NCI-H1092 (cell line): ENCODE measurements at regions not wholly inside any gene's neighbourhood (a gene's known extent, or its start where the extent isn't known, plus 50 kb on each side); places are given as distances from the start of the nearest gene placed in this dataset.
"Not testable (repeated sequence)": the region's sequence is repeated elsewhere in the genome, so short reads cannot be mapped to it uniquely, and the experiment has no call there.

Experiments
- DNase-seq: peaks from one replicate; lab custom pipeline; 2025; lab: John Stamatoyannopoulos, UW

DNA sequence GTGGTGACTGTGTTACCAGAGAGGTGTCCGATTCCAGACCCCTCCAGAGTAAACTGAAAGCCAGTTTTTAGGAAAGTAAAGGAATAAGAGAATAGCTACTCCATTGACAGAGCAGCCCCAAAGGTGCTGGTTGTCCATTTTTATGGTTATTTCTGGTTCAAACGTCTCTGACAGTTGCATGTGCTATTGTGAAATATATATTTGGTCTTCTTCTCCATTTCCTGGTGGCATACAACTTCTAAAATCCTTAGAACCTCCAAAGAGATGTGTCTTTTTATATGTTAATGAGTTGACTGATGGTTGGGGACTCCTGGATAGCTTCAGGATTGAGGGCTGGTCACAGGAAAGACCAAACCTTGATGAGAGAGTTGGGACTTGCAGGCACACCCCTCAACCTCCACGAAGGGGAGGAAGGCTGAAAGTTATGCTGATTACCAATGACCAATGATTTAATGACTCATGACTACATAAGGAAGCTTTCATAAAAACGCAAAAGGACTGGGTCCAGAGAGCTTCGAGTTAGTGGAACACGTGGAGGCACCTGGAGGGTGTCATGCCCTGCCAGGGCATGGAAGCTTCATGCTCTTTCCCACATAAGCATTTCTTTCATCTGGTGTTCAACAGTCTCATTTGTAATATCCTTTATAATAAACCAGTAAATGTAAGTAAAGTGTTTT lies 100.7 kb downstream of the SLC16A1 start:
- no peak for DNase-seq

DNA sequence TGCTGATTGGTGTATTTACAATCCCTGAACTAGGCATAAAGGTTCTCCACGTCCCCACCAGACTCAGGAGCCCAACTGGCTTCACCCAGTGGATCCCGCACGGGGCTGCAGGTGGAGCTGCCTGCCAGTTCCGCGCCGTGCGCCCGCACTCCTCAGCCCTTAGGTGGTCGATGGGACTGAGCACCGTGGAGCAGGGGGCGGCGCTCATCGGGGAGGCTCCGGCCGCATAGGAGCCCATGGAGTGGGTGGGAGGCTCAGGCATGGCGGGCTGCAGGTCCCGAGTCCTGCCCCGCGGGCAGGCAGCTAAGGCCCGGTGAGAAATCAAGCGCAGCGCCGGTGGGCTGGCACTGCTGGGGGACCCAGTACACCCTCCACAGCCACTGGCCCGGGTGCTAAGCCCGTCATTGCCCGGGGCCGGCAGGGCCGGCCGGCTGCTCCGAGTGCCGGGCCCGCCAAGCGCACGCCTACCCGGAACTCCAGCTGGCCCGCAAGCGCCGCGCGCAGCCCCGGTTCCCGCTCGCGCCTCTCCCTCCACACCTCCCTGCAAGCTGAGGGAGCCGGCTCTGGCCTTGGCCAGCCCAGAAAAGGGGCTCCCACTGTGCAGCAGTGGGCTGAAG lies 101.5 kb downstream of the SLC16A1 start:
- DNase-seq: not testable (repeated sequence)

DNA sequence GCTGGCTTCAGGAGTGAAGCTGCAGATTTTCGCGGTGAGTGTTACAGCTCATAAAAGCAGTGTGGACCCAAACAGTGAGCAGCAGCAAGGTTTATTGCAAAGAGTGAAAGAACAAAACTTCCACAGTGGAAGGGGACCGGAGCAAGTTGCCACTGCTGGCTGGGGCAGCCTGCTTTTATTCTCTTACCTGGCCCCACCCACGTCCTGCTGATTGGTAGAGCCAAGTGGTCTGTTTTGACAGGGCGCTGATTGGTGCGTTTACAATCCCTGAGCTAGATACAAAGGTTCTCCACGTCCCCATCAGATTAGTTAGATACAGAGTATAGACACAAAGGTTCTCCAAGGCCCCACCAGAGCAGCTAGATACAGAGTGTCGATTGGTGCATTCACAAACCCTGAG lies 102.1 kb downstream of the SLC16A1 start:
- DNase-seq: not testable (repeated sequence)

DNA sequence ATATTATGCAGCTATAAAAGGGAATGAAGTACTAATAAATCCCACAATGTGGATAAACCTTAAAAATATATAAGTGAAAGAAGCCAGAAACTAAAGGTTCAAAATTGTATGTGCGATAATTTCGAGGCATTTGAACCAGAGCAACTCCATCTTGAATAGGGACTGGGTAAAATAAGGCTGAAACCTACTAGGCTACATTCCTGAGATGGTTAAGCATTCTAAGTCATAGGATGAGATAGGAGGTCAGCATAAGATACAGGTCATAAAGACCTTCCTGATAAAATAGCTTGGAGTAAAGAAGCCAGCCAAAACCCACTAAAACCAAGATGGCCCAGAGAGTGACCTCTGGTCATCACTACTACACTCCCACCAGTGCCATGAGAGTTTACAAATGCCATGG lies 103.1 kb downstream of the SLC16A1 start:
- no peak for DNase-seq

DNA sequence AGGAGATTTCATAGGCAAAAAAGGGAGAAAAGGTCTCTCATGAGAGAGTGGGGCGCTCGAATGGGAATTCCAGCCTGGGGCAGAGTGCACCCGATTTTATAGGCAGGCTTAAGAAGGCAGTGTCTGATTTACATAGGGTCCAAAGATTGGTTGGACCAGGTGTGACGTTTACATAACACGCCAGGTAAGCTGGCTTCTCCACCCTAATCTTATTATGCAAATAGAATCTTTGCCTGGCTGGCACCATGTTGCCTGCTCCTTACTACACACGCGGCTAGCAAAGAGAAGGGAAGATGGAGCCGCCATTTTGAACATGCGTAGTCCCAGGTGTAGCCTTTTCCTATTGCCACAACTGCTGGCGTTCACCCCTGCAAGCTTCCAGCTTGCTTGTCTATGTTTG lies 103.7 kb downstream of the SLC16A1 start:
- DNase-seq: no peak

DNA sequence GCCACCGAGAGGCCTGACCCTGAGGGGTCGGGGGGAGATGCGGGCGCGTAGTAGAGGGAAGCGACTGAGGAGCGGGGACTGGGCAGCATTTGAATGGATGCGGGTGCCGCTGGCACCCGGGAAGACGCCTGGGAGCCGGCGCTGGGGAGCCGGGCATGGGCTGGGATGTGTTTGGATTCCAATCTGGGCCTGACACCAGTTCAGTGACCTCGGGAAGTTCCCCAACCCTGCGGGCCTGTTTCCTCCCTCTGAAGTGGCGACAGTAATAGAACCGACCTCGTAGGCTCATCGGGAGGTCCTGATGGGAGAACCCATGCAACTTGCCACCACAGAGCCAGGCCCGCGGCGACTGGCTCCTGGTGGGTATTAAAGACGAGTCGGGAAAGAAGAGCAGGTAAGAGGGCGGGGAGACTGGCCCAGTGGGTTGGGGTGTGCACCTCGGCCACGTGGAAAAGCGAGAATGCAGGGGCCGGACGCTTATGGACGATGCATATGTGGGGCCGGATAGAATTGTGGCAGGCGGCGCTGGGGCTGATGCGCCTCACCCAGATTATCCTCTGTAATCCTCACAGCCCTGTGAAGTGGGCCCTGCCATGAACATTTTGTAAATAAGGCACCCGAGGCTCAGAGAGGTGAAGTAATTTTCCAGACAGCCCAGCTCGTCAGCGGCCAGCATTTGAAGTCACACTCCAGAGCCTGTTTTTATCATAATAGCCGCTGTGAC lies 105.8 kb downstream of the SLC16A1 start:
- DNase-seq: no peak

DNA sequence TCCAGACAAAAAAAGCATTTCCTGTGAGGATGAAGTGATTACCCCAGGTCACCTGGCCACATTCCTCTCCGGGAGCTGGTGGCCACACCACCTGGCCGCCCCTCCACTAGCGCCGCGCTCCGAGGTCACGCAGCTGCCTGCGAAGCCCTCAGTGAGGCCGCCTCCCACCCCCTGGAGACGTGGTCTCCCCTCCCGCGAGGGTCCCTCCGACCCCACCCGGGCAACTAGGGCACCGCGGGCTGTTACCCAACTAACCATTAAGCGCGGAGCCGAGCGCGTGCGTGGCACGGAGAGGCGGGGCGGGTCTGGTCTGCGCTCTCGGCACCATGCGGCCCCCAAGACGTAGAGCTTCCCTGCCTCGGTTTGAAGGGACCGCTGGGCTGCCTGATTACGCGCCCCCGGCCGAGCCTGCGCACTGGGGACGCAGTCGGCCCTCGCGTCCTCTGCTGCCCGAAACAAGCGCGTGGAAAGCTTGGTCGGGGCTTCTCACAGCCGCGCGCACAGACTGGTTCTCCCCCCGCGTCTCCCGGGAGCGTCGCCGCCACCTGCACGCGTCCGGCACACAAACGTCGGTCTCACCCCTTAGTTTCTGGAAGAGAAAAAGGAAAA lies 106.5 kb downstream of the SLC16A1 start:
- peak; percentile 63 for DNase-seq

DNA sequence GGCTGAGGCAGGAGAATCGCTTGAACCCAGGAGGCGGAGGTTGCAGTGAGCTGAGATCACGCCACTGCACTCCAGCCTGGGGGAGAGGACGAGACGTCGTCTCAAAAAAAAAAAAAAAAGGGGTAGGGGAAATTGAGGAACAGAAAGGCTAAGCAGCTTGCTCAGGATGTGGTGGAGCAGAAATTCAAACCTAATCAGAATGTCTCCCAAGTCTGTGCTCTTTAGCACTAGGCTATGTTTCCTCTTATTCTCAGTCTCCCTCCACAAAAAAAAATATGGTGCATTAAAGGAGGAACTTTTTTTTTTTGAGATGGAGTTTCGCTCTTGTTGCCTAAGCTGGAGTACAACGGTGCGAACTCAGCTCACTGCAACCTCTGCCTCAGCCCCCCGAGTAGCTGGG lies 114.2 kb downstream of the SLC16A1 start:
- DNase-seq: no peak

DNA sequence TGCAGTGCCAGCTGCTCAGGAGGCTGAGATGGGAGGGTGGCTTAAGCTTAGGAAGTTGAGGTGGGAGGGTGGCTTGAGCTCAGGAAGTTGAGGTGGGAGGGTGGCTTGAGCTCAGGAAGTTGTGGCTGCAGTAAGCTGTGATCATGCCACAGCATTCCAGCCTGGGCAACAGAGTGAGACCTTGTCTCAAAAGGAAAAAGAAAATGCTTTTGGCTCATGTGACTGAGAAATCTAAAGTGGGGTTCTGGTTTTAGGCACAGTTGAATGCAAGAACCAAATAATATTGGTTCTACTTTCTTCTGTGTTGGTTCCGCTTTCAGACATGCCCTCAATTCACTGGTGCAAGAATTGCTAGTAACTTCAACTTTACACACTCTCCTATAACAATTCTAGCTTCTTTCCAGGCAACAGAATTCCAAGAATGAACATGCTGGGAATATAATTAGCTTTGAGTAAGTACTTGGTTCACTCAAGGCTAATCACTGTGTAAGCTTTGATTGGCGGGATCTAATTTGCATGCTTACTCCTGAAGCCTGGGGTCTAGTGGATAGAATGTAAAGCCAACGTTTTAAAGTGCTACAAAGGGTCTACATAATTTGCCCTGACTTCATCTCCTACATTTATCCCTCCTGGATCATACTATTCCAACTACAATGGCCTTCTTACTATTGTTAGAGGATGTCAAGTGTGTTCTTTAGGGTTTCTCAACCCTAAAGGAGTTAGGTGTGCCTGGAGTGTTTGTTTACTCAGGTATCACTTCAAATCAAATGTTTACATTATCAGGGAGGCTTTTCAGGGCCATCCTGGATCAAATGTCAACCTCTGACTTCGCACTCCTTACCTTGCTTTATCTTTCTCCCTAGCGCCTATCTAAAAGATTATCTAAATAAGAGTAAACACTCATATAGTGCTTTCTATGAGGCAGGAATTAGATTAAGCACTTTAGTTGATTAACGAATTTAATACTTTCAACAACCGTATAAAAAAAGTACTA lies 115.1 kb downstream of the SLC16A1 start:
- no peak for DNase-seq

DNA sequence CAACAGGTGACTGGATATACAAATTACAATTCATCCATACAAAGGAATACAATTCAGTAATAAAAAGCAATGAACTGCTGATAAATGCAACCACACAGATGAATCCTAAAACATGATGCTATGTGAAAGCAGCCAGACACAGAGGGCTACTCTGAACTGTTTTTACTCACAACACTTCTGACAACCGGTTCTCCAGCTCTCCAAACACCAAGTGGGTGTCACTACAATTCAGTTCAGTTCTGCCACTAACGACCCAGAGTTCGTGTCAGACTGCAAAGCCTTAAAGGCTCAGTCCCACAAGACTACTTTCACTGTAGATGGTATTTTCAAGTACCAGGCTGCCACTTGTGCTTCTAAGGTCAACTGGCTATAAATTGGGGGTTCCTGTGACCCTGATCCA lies 119.4 kb downstream of the SLC16A1 start:
- DNase-seq: no peak

DNA sequence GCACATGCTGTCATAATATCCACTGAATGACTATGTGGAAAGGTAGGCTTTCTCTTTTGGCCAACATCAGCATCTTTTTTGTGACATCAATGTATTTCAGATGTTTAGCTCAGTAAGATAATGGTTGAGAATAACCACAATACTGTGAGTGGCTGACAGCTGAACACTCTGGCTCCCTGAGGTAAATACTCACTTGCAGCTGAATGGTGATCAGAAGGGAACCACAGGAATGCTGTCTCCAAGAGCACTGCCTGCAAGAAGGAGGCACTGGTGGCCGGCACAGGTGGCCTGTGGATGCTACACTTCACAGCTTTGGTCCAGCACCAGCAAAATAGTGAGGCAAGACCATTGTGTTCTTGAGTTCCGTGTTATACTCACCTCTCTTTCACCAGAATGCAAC lies 118.7 kb upstream of the PPM1J start:
- no peak for DNase-seq

DNA sequence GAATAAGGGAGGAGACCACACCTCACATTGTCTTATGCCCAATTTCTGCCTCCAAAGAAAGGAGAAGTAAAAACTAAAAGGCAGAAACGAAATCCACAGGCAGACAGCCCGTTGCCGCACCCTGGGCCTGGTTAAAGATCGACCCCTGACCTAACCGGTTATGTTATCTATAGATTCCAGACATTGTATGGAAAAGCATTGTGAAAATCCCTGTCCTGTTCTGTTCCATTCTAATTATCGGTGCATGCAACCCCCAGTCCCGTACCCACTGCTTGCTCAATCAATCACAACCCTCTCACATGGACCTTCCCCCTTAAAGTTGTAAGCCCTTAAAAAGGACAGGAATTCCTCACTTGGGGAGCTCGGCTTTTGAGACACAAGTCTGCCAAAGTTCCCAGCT lies 117.1 kb upstream of the PPM1J start:
- not testable (repeated sequence) for DNase-seq

DNA sequence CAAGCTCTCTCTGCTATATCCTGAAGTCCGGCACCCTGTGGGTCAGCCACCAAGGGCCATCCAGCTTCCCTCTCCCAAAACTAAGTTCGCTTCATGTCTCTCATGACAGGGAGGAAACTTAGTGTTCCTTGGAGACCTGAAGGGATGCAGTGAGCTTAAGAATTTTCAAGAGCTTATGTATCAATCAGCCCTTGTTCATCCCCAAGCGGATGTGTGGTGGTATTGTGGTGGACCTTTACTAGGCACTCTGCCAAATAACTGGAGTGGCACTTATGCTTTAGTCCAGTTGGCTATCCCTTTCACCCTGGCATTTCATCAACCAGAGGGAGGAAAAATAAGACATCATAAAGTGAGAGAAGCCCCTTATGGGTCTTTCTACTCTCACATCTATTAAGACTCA lies 114.6 kb upstream of the PPM1J start:
- not testable (repeated sequence) for DNase-seq

DNA sequence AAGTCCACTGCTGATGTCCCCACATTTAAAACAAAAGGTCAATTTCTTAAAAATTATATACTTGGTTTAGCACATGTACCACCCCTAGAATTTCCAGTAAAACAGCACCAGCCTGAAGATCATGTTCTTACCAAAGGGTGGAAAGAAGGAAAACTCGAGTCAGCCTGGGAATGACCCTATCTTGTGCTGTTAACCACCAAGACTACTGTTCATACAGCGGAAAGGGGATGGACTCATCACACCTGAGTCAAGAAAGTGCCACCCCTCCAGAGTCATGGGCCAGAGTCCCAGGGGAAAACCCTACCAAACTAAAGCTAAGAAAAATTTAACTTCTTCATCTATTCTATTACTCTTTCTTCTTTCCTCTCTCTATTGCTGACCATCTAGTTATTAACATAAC lies 113.6 kb upstream of the PPM1J start:
- DNase-seq: no peak

DNA sequence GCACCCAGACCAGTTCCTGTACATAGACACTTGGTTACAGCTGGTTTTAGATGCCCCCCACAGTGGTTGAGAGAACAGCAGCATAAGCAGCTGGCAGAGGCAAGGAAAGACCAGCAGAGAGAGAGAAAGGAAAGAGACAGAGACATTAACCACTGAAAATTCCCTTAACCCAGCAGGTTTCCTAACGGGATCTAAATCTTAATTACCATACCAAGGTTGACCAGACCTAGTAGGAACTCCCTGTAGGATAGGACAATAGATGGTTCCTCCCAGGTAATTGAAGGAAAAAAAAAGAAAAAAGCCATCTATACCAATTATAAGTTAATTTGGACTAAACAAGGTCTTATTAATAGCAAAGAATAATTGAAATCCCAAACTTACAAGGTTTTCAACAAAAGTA lies 112.3 kb upstream of the PPM1J start:
- DNase-seq: not testable (repeated sequence)

DNA sequence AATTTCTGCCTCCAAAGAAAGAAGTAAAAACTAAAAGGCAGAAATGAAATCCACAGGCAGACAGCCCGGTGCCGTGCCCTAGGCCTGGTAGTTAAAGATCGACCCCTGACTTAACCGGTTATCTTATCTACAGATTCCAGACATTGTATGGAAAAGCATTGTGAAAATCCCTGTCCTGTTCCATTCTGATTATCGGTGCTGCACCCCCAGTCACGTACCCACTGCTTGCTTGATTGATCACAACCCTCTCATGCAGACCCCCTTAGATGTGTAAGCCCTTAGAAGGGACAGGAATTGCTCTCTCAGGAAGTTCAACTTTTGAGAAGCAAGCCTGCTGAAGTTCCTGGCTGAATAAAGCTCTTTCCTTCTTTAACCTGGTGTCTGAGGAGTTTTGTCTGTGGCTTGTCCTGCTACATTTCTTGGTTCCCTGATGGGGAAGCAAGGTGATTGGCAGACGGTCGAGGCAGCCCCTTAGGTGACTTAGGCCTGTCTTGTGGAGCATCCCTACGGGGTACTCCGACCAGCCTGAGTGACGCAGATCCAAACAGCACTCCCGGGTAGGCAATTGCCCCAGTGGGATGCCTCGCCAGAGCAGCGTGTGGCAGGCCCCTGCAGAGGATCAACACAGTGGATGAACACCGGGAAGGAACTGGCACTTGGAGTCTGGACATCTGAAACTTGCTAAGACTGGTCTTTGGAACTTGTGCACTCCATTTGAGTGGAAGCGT lies 111.2 kb upstream of the PPM1J start:
- DNase-seq: no peak

DNA sequence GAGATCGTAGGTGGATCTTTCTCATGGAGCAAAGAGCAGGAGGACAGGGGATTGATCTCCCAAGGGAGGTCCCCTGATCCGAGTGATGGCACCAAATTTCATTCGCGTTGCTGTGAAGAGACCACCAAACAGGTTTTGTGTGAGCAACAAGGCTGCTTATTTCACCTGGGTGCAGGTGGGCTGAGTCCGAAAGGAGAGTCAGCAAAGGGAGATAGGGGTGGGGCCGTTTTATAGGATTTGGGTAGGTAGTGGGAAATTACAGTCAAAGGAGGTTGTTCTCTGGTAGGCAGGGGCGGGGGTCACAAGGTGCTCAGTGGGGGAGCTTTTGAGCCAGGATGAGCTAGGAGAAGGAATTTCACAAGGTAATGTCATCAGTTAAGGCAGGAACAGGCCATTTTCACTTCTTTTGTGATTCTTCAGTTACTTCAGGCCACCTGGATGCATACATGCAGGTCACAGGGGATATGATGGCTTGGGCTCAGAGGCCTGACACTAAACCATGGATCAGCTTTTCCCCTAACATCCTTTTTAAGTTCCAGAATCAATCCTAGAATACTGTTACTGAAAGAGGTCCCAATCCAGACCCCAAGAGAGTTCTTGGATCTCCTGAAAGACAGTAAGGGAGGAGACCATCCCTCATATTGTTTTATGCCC lies 110.6 kb upstream of the PPM1J start:
- DNase-seq: not testable (repeated sequence)

DNA sequence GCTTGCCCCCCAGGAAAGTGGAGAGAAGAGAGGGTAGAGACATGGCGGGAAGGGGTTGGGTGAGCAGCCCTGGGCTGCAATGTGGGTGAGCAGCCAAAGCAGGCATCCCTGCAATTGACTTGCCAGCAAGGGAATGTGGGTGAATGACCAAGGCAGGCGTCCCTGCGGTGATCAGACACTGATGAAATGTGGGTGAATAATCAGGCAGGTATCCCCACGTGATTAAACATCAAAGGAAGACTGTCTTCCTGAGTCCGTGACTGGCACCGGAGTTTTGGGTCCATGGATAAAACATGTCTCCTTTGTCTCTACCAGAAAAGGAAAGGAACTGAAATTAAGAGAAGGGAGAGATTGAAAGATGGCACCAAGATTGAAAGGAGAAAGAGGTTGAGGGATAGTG lies 109.9 kb upstream of the PPM1J start:
- DNase-seq: not testable (repeated sequence)

DNA sequence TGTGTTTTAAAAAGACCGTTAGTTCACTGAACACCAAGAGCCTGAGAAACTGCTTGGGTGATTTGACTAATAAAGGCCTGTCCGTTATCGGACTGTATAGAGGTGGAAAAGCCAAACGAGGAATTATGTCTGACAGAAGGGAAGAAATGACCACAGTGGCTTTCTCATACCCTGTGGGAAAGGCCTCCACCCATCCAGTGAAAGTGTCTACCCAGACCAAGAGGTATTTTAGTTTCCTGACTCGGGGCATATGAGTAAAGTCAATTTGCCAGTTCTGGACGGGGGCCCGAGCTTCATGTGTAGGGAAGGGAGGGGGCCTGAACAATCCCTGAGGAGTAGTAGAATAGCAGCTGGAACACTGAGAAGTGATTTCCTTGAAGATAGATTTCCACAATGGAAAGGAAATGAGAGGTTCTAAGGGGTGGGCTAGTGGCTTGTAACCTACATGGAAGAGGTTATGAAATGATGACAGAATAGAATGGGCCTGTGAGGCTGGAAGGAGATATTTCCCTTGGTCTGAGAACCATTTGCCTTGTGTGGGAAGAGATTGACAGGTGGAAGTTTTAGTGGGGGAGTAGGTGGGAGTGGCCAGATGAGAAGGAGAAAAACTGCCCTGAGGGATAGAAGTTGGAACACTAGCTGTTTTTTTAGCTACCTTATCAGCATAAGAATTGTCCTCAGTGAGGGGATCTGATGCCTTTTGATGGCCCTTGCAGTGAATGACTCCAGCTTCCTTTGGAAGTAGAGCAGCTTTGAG lies 106.4 kb upstream of the PPM1J start:
- DNase-seq: not testable (repeated sequence)
